Neural progenitor cell (in vitro differentiated cells): ENCODE measurements at regions not wholly inside any gene's neighbourhood (a gene's known extent, or its start where the extent isn't known, plus 50 kb on each side); places are given as distances from the start of the nearest gene placed in this dataset.
"Not testable (repeated sequence)": the region's sequence is repeated elsewhere in the genome, so short reads cannot be mapped to it uniquely, and the experiment has no call there.

Source experiments
- DNase-seq: peaks from one replicate; pipeline ENCODE4 v3.0.0-alpha.2; 2016; ENCODE audit warnings: low spot score
- H2AFZ ChIP-seq: fragments of 200-600 bp; sonication (generic); replicated peaks from 2 replicates; pipeline ENCODE4 v1.6.1; 2016; ENCODE audit warnings: antibody characterized with exemption
- H3F3A ChIP-seq: fragments of 200-600 bp; sonication (generic); 2 replicates; pipeline ENCODE4 v1.6.1; 2016; ENCODE audit warnings: antibody characterized with exemption, low read depth
- H3K27ac ChIP-seq: fragments of 200-600 bp; sonication (generic); 2 replicates; pipeline ENCODE4 v1.5.1; 2016; ENCODE audit warnings: mild to moderate bottlenecking
- H3K27me3 ChIP-seq: fragments of 200-600 bp; sonication (generic); 2 replicates; pipeline ENCODE4 v1.6.1; 2016; ENCODE audit warnings: mild to moderate bottlenecking, moderate library complexity
- H3K36me3 ChIP-seq: fragments of 200-600 bp; sonication (generic); 2 replicates; pipeline ENCODE4 v1.5.1; 2016
- H3K4me1 ChIP-seq: fragments of 200-600 bp; sonication (generic); 2 replicates; pipeline ENCODE4 v1.6.1; 2016; ENCODE audit warnings: mixed run types
- H3K4me2 ChIP-seq: fragments of 200-600 bp; sonication (generic); 2 replicates; pipeline ENCODE4 v1.6.1; 2016
- H3K4me3 ChIP-seq: fragments of 200-600 bp; sonication (generic); 2 replicates; pipeline ENCODE4 v1.5.1; 2016
- H3K79me2 ChIP-seq: fragments of 200-600 bp; sonication (generic); 2 replicates; pipeline ENCODE4 v1.6.1; 2016; ENCODE audit warnings: low read depth
- H3K9ac ChIP-seq: fragments of 200-600 bp; sonication (generic); 2 replicates; pipeline ENCODE4 v1.6.1; 2016
- H3K9me3 ChIP-seq: fragments of 200-600 bp; sonication (generic); 2 replicates; pipeline ENCODE4 v1.5.1; 2016; ENCODE audit warnings: low read depth
- H4K20me1 ChIP-seq: fragments of 200-600 bp; sonication (generic); 2 replicates; pipeline ENCODE4 v1.6.1; 2016; ENCODE audit warnings: low read depth
- H3K27ac Mint-ChIP-seq: 3 replicates; pipeline ENCODE4 v1.8.0; 2021; ENCODE audit warnings: mixed read lengths
- H3K27me3 Mint-ChIP-seq: 2 replicates; pipeline ENCODE4 v1.8.0; 2022; ENCODE audit warnings: low read depth, mild to moderate bottlenecking, inconsistent platforms, moderate library complexity, mixed read lengths; ENCODE audit not compliant: insufficient read depth
- H3K36me3 Mint-ChIP-seq: 3 replicates; pipeline ENCODE4 v1.8.0; 2021; ENCODE audit warnings: mixed read lengths
- H3K4me1 Mint-ChIP-seq: 3 replicates; pipeline ENCODE4 v1.8.0; 2021; ENCODE audit warnings: mixed read lengths
- H3K4me3 Mint-ChIP-seq: 3 replicates; pipeline ENCODE4 v1.8.0; 2021; ENCODE audit warnings: mild to moderate bottlenecking, moderate library complexity, mixed read lengths
- H3K9me3 Mint-ChIP-seq: 3 replicates; pipeline ENCODE4 v1.8.0; 2020; ENCODE audit warnings: mixed read lengths
- EZH2 ChIP-seq: fragments of 200-600 bp; sonication (generic); IDR thresholded peaks from 2 replicates; pipeline ENCODE4 v1.6.1; 2017; ENCODE audit warnings: antibody characterized with exemption, mild to moderate bottlenecking, moderate library complexity
- EZH2phosphoT487 ChIP-seq: fragments of 200-600 bp; sonication (generic); IDR thresholded peaks from 2 replicates; pipeline ENCODE4 v1.6.1; 2017; ENCODE audit warnings: antibody characterized with exemption
- TF ChIP-seq, protein P1 (sequence below): fragments of 200-600 bp; sonication (generic); IDR thresholded peaks from 2 replicates; pipeline ENCODE4 v1.5.1; 2017; ENCODE audit warnings: antibody characterized with exemption, mild to moderate bottlenecking

DNA sequence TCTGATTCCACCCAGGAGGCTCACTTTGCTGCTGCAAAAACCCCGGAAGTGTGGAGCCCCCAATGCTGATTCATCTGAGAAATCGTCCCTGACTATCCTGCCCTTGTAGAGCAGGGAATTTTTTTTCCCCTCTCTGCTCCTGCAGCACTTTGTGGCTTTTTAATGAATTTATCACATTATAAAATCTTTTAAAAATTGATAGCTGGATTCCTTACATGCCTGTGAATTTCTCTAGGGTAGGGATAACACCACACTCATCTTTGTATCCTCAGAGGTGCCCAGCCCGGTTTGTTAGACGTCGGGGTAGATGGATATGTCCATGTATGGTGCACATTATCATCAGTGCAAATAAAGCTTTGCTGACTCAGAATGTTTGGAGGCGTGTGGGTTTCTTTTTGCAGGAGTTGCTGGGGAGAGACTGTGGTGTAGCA, 185.7 kb downstream of the STK31 start:
- H3K4me3 ChIP-seq = no peak overlapping the region
- Mint-ChIP-seq H3K27ac (no peak overlapping the region), H3K4me1 (peaks cover 16% of the 10 kb centered on the region), H3K27me3 (peaks cover 2% of the 10 kb centered on the region), H3K9me3 (no peaks in the 10 kb centered on the region), H3K36me3 (no peaks in the 10 kb centered on the region), H3K4me3 (no peak overlapping the region)
- no peaks in the 10 kb centered on the region for H3K27me3 ChIP-seq
- H3F3A ChIP-seq = no peaks in the 10 kb centered on the region
- H3K27ac ChIP-seq = no peak overlapping the region
- H3K4me2 ChIP-seq = no peak overlapping the region
- H3K9ac ChIP-seq = no peak overlapping the region
- H4K20me1 ChIP-seq = no peaks in the 10 kb centered on the region
- no peaks in the 10 kb centered on the region for H3K36me3 ChIP-seq
- H3K79me2 ChIP-seq = no peaks in the 10 kb centered on the region
- TF ChIP-seq EZH2phosphoT487 (no peak), EZH2 (no peak)
- TF ChIP-seq, protein P1, sequence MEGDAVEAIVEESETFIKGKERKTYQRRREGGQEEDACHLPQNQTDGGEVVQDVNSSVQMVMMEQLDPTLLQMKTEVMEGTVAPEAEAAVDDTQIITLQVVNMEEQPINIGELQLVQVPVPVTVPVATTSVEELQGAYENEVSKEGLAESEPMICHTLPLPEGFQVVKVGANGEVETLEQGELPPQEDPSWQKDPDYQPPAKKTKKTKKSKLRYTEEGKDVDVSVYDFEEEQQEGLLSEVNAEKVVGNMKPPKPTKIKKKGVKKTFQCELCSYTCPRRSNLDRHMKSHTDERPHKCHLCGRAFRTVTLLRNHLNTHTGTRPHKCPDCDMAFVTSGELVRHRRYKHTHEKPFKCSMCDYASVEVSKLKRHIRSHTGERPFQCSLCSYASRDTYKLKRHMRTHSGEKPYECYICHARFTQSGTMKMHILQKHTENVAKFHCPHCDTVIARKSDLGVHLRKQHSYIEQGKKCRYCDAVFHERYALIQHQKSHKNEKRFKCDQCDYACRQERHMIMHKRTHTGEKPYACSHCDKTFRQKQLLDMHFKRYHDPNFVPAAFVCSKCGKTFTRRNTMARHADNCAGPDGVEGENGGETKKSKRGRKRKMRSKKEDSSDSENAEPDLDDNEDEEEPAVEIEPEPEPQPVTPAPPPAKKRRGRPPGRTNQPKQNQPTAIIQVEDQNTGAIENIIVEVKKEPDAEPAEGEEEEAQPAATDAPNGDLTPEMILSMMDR = no peak
- H3K4me1 ChIP-seq = no peaks in the 10 kb centered on the region
- H3K9me3 ChIP-seq = no peaks in the 10 kb centered on the region
- no peak for DNase-seq
- no peak overlapping the region for H2AFZ ChIP-seq

DNA sequence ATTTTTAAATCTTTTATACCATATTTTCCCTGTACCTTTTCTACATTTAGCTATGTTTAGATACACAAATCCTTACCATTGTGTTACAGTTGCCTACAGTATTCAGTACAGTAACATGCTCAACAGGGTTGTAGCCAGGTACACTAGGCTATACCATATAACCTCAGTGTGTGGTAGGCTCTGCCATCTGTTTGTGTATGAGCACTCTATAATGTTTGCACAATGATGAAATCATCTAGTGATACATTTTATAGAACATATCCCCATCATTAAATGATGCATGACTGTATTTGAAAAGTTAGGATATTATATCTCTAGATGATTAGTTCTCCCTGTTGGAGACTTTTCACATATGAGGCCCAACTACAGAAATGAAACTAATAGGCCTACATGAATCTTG, 188.6 kb downstream of the STK31 start:
- H3K79me2 ChIP-seq = no peaks in the 10 kb centered on the region
- H3K27me3 Mint-ChIP-seq = peaks cover 7% of the 10 kb centered on the region
- no peak for DNase-seq
- no peak overlapping the region for H2AFZ ChIP-seq
- H3K9me3 Mint-ChIP-seq = no peaks in the 10 kb centered on the region
- no peak overlapping the region for H3K4me3 ChIP-seq
- H3F3A ChIP-seq = no peaks in the 10 kb centered on the region
- no peaks in the 10 kb centered on the region for H3K9me3 ChIP-seq
- no peaks in the 10 kb centered on the region for H4K20me1 ChIP-seq
- H3K27ac Mint-ChIP-seq = no peak overlapping the region
- H3K4me3 Mint-ChIP-seq = no peak overlapping the region
- no peak for TF ChIP-seq EZH2phosphoT487
- no peak overlapping the region for H3K27ac ChIP-seq
- H3K4me1 ChIP-seq = no peaks in the 10 kb centered on the region
- H3K4me1 Mint-ChIP-seq = peaks cover 8% of the 10 kb centered on the region
- no peak overlapping the region for H3K9ac ChIP-seq
- H3K36me3 Mint-ChIP-seq = no peaks in the 10 kb centered on the region
- H3K27me3 ChIP-seq = no peaks in the 10 kb centered on the region
- H3K36me3 ChIP-seq = no peaks in the 10 kb centered on the region
- H3K4me2 ChIP-seq = no peak overlapping the region

DNA sequence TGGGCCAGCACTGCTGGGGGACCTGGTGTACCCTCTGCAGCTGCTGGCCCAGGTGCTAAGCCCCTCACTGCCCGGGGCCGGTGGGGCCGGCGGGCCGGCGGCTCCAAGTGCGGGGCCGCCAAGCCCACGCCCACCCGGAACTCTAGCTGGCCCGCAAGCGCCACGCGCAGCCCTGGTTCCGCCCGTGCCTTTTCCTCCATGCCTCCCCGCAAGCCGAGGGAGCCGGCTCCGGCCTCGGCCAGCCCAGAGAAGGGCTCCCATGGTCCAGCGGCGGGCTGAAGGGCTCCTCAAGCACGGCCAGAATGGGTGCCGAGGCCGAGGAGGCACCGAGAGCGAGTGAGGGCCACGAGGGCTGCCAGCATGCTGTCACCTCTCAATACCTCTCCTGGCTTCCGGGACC, 194.9 kb downstream of the STK31 start:
- not testable (repeated sequence) for H3K27ac ChIP-seq, H3K36me3 Mint-ChIP-seq, H3K9me3 Mint-ChIP-seq, H3F3A ChIP-seq, H3K9ac ChIP-seq, H3K27me3 Mint-ChIP-seq, H4K20me1 ChIP-seq, H2AFZ ChIP-seq, H3K4me3 Mint-ChIP-seq, H3K27me3 ChIP-seq, H3K79me2 ChIP-seq, H3K9me3 ChIP-seq, DNase-seq, H3K4me1 ChIP-seq, H3K4me3 ChIP-seq, H3K4me1 Mint-ChIP-seq, H3K27ac Mint-ChIP-seq, H3K4me2 ChIP-seq, H3K36me3 ChIP-seq

DNA sequence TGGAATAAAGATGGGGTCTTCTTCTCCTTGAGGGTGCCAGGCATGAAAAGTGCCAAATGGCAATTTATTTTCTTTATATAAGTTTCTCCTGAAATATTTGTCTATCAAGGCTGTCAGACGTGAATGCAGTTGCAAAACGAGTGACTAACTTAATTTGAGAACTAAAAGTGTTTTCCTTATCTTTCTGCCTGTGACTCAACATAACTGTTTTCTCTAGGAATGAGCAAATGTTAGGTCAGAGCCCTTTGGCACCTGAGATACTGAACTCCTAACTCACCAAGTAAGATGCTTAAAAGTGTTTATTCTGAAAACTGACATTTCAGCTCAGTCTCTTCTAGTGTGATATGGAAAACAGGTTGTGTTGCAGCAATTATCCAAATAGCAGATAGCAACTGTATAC, 197.0 kb downstream of the STK31 start:
- no peaks in the 10 kb centered on the region for H3K36me3 ChIP-seq
- H3K27me3 Mint-ChIP-seq = peaks cover 7% of the 10 kb centered on the region
- no peak overlapping the region for H3K27ac Mint-ChIP-seq
- TF ChIP-seq EZH2phosphoT487 (no peak), EZH2 (no peak)
- TF ChIP-seq, protein P1 = no peak
- DNase-seq = no peak
- no peak overlapping the region for H3K4me2 ChIP-seq
- no peaks in the 10 kb centered on the region for H3K4me1 ChIP-seq
- no peaks in the 10 kb centered on the region for H3K9me3 Mint-ChIP-seq
- no peaks in the 10 kb centered on the region for H3K79me2 ChIP-seq
- no peaks in the 10 kb centered on the region for H4K20me1 ChIP-seq
- no peak overlapping the region for H3K27ac ChIP-seq
- H2AFZ ChIP-seq = no peak overlapping the region
- H3K36me3 Mint-ChIP-seq = no peaks in the 10 kb centered on the region
- H3K9ac ChIP-seq = no peak overlapping the region
- H3F3A ChIP-seq = no peaks in the 10 kb centered on the region
- no peaks in the 10 kb centered on the region for H3K4me1 Mint-ChIP-seq
- H3K27me3 ChIP-seq = no peaks in the 10 kb centered on the region
- no peak overlapping the region for H3K4me3 Mint-ChIP-seq
- no peak overlapping the region for H3K4me3 ChIP-seq
- no peaks in the 10 kb centered on the region for H3K9me3 ChIP-seq
